Nephron progenitor cell (in vitro differentiated cells): ENCODE measurements at regions not wholly inside any gene's neighbourhood (a gene's known extent, or its start where the extent isn't known, plus 50 kb on each side); places are given as distances from the start of the nearest gene placed in this dataset.
"Not testable (repeated sequence)": the region's sequence is repeated elsewhere in the genome, so short reads cannot be mapped to it uniquely, and the experiment has no call there.

Experiments
- DNase-seq: peaks from one replicate; pipeline ENCODE4 v3.0.0; 2021
- H3K27ac Mint-ChIP-seq: 2 replicates; pipeline ENCODE4 v1.8.0; 2021; ENCODE audit warnings: mild to moderate bottlenecking, moderate library complexity, mixed read lengths
- H3K27me3 Mint-ChIP-seq: 2 replicates; pipeline ENCODE4 v1.8.0; 2021; ENCODE audit warnings: mild to moderate bottlenecking, low read depth, mixed read lengths; ENCODE audit not compliant: poor library complexity
- H3K36me3 Mint-ChIP-seq: 2 replicates; pipeline ENCODE4 v1.8.0; 2021; ENCODE audit warnings: low read depth, mixed read lengths
- H3K4me1 Mint-ChIP-seq: 2 replicates; pipeline ENCODE4 v1.8.0; 2021; ENCODE audit warnings: mixed read lengths
- H3K4me3 Mint-ChIP-seq: 2 replicates; pipeline ENCODE4 v1.8.0; 2021; ENCODE audit warnings: mild to moderate bottlenecking, moderate library complexity, mixed read lengths
- H3K9me3 Mint-ChIP-seq: 2 replicates; pipeline ENCODE4 v1.8.0; 2021; ENCODE audit warnings: mild to moderate bottlenecking, moderate library complexity, mixed read lengths
- TF ChIP-seq, protein P1 (sequence below): fragments of 200-600 bp; sonication (generic); IDR thresholded peaks from 2 replicates; pipeline ENCODE4 v1.5.0; 2021; ENCODE audit warnings: antibody characterized with exemption

GRCh38 chr14:38589747-38590350 is 334.0 kb upstream of the CLEC14A start:
- Mint-ChIP-seq H3K27ac (no peak overlapping the region), H3K4me1 (no peaks in the 10 kb centered on the region), H3K9me3 (peaks cover 5% of the 10 kb centered on the region), H3K4me3 (no peak overlapping the region), H3K36me3 (no peaks in the 10 kb centered on the region), H3K27me3 (peaks cover 5% of the 10 kb centered on the region)
- DNase-seq = no peak
- TF ChIP-seq, protein P1, sequence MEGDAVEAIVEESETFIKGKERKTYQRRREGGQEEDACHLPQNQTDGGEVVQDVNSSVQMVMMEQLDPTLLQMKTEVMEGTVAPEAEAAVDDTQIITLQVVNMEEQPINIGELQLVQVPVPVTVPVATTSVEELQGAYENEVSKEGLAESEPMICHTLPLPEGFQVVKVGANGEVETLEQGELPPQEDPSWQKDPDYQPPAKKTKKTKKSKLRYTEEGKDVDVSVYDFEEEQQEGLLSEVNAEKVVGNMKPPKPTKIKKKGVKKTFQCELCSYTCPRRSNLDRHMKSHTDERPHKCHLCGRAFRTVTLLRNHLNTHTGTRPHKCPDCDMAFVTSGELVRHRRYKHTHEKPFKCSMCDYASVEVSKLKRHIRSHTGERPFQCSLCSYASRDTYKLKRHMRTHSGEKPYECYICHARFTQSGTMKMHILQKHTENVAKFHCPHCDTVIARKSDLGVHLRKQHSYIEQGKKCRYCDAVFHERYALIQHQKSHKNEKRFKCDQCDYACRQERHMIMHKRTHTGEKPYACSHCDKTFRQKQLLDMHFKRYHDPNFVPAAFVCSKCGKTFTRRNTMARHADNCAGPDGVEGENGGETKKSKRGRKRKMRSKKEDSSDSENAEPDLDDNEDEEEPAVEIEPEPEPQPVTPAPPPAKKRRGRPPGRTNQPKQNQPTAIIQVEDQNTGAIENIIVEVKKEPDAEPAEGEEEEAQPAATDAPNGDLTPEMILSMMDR = no peak

DNA sequence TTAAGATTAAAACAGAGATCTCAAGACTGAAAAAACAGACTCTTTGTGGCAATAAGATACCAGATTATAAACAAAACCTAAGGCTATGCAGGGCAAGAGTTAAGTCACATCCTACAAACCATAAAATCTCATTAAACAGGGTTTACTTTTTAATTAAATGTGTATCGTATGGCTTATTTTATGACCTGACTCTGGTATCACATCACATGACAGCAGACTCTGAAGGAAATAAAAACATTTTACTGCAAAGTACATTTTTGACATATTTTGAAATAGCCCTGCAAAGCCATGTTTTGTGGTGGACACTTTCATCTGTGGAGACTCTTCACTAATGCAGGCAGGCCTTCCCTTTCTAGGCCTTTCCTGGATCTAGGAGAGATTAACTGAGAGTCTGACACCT is 327.6 kb upstream of the CLEC14A start:
- TF ChIP-seq, protein P1 = no peak
- no peak for DNase-seq
- peaks cover 7% of the 10 kb centered on the region for H3K9me3 Mint-ChIP-seq
- no peak overlapping the region for H3K27ac Mint-ChIP-seq
- no peaks in the 10 kb centered on the region for H3K36me3 Mint-ChIP-seq
- H3K4me1 Mint-ChIP-seq = no peaks in the 10 kb centered on the region
- H3K27me3 Mint-ChIP-seq = peaks cover 5% of the 10 kb centered on the region
- H3K4me3 Mint-ChIP-seq = no peak overlapping the region

GRCh38 chr14:38578278-38578681 is 322.4 kb upstream of the CLEC14A start:
- Mint-ChIP-seq H3K27ac (no peak overlapping the region), H3K27me3 (no peaks in the 10 kb centered on the region), H3K9me3 (peaks cover under 1% of the 10 kb centered on the region), H3K36me3 (no peaks in the 10 kb centered on the region), H3K4me3 (no peak overlapping the region), H3K4me1 (no peaks in the 10 kb centered on the region)
- TF ChIP-seq, protein P1 = no peak
- no peak for DNase-seq

GRCh38 chr14:38567703-38568102 is 311.8 kb upstream of the CLEC14A start:
- Mint-ChIP-seq H3K27me3 (no peaks in the 10 kb centered on the region), H3K4me3 (no peak overlapping the region), H3K4me1 (no peaks in the 10 kb centered on the region), H3K36me3 (no peaks in the 10 kb centered on the region), H3K27ac (no peak overlapping the region), H3K9me3 (peaks cover 4% of the 10 kb centered on the region)
- no peak for DNase-seq
- TF ChIP-seq, protein P1 = no peak

DNA sequence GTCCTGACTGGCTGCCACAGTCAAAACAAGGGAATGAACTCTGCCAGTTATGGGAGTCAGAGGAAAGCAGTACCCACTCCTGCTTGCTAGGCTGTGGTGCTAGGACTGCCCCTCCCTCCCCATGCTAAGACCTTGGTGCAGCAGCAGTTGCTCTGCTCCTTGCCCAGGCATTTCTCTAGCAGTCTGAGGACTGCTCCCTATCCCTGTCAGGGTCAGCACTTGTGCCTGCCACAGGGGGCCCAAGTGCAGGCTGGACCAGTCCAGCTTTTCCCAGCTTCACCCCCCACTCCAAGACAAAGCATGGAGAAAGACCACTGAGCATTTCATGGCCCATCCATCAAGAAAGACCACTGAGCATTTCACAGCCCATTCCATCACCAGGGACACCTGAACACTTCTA is 305.8 kb upstream of the CLEC14A start:
- H3K4me3 Mint-ChIP-seq = no peak overlapping the region
- H3K36me3 Mint-ChIP-seq = peaks cover 6% of the 10 kb centered on the region
- peaks cover 31% of the 10 kb centered on the region for H3K9me3 Mint-ChIP-seq
- peaks cover 4% of the 10 kb centered on the region for H3K27me3 Mint-ChIP-seq
- H3K4me1 Mint-ChIP-seq = no peaks in the 10 kb centered on the region
- peak overlapping the region; percentile 68 for H3K27ac Mint-ChIP-seq
- TF ChIP-seq, protein P1 = no peak
- DNase-seq = no peak

GRCh38 chr14:38559711-38560110 is 303.8 kb upstream of the CLEC14A start:
- no peak for DNase-seq
- TF ChIP-seq, protein P1 = no peak
- peaks cover 6% of the 10 kb centered on the region for H3K36me3 Mint-ChIP-seq
- peaks cover 31% of the 10 kb centered on the region for H3K9me3 Mint-ChIP-seq
- H3K4me3 Mint-ChIP-seq = no peak overlapping the region
- no peaks in the 10 kb centered on the region for H3K4me1 Mint-ChIP-seq
- peaks cover 4% of the 10 kb centered on the region for H3K27me3 Mint-ChIP-seq
- H3K27ac Mint-ChIP-seq = no peak overlapping the region

DNA sequence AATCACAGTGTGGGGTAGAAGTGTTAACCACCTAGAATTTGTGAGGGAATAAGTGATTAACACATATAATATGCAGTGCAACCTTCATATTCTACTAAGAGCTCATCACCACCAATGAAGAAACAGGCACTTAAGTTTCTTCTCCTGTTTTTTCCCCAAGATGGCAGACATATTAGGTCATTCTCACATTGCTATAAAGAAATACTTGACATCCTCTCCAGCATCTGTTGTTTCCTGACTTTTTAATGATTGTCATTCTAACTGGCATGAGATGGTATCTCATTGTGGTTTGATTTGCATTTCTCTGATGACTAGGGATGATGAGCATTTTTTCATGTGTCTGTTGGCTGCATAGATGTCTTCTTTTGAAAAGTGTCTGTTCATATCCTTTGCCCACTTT is 301.5 kb upstream of the CLEC14A start:
- peaks cover 28% of the 10 kb centered on the region for H3K9me3 Mint-ChIP-seq
- not testable (repeated sequence) for DNase-seq, H3K4me3 Mint-ChIP-seq, H3K36me3 Mint-ChIP-seq, H3K27ac Mint-ChIP-seq, H3K27me3 Mint-ChIP-seq, H3K4me1 Mint-ChIP-seq
